HEK293 (cell line): ENCODE measurements at regions not wholly inside any gene's neighbourhood (a gene's known extent, or its start where the extent isn't known, plus 50 kb on each side); places are given as distances from the start of the nearest gene placed in this dataset.

ENCODE experiments used
- CTCF ChIA-PET: fragments of 350-600 bp; formaldehyde crosslinking; extraction: SDS; loops from one replicate; lab custom pipeline; 2021; ENCODE audit warnings: antibody characterized with exemption; lab: Yijun Ruan, JAX
- POLR2A ChIA-PET: fragments of 300-600 bp; formaldehyde crosslinking; extraction: SDS; loops from one replicate; lab custom pipeline; 2020; ENCODE audit warnings: antibody characterized with exemption, inconsistent platforms; lab: Yijun Ruan, JAX
- H3K27ac ChIP-seq: fragments of 200-500 bp; sonication (Bioruptor generic); 2 replicates; pipeline ENCODE4 v1.5.1; 2014; ENCODE audit warnings: low read depth, low read length, control low read depth, inconsistent platforms; ENCODE audit errors: extremely low read depth
- H3K36me3 ChIP-seq, 2 experiments: fragments of 200-500 bp in 1 of 2; sonication (Bioruptor generic) in 1 of 2; 1 replicate in 1 of 2; 2 replicates in 1 of 2; pipeline ENCODE4 v1.5.1; 2014 to 2017; ENCODE audit warnings: inconsistent platforms in 2 of 2, low read length in 2 of 2; ENCODE audit not compliant: control insufficient read depth in 2 of 2, insufficient read depth in 1 of 2
- H3K4me1 ChIP-seq: fragments of 200-500 bp; sonication (Bioruptor generic); 2 replicates; pipeline ENCODE4 v1.5.1; 2014; ENCODE audit warnings: mild to moderate bottlenecking, low read length, inconsistent platforms; ENCODE audit not compliant: control insufficient read depth, insufficient read depth
- H3K4me3 ChIP-seq: 2 replicates; pipeline ENCODE4 v1.5.1; 2011; ENCODE audit warnings: low read depth, mild to moderate bottlenecking, control low read depth, low read length, moderate library complexity
- H3K9me3 ChIP-seq: fragments of 200-500 bp; sonication (Bioruptor generic); 2 replicates; pipeline ENCODE4 v1.5.1; 2014; ENCODE audit warnings: low read depth, low read length, inconsistent platforms; ENCODE audit not compliant: control insufficient read depth, insufficient read depth
- CTCF ChIP-seq: fragments of 450-650 bp; formaldehyde crosslinking; IDR thresholded peaks from 2 replicates; pipeline ENCODE4 v1.5.1; 2016; ENCODE audit warnings: missing biosample characterization, missing genetic modification characterization
- KLF7 ChIP-seq: fragments of 450-650 bp; formaldehyde crosslinking; IDR thresholded peaks from 2 replicates; pipeline ENCODE4 v1.5.1; 2016; ENCODE audit warnings: missing biosample characterization, missing genetic modification characterization, borderline replicate concordance
- KLF9 ChIP-seq: fragments of 450-650 bp; formaldehyde crosslinking; IDR thresholded peaks from 2 replicates; pipeline ENCODE4 v1.5.1; 2016; ENCODE audit warnings: missing biosample characterization, missing genetic modification characterization, low read depth
- PRDM10 ChIP-seq: fragments of 450-650 bp; formaldehyde crosslinking; IDR thresholded peaks from 2 replicates; pipeline ENCODE4 v1.5.1; 2016; ENCODE audit warnings: missing biosample characterization, missing genetic modification characterization
- REPIN1 ChIP-seq: fragments of 450-650 bp; formaldehyde crosslinking; IDR thresholded peaks from 2 replicates; pipeline ENCODE4 v1.5.1; 2017; ENCODE audit warnings: missing biosample characterization, missing genetic modification characterization, low read depth
- ZBTB7A ChIP-seq: fragments of 450-650 bp; formaldehyde crosslinking; IDR thresholded peaks from 2 replicates; pipeline ENCODE4 v1.5.1; 2016; ENCODE audit warnings: low read depth, missing biosample characterization, missing genetic modification characterization
- ZBTB8A ChIP-seq: fragments of 450-650 bp; formaldehyde crosslinking; IDR thresholded peaks from 2 replicates; pipeline ENCODE4 v1.5.1; 2016; ENCODE audit warnings: missing biosample characterization, missing genetic modification characterization
- ZFP3 ChIP-seq: fragments of 450-650 bp; formaldehyde crosslinking; IDR thresholded peaks from 2 replicates; pipeline ENCODE4 v1.5.1; 2016; ENCODE audit warnings: low read depth, missing biosample characterization, missing genetic modification characterization
- ZNF211 ChIP-seq: fragments of 450-650 bp; formaldehyde crosslinking; IDR thresholded peaks from 2 replicates; pipeline ENCODE4 v1.5.1; 2016; ENCODE audit warnings: low read depth, missing biosample characterization, missing genetic modification characterization
- ZNF223 ChIP-seq: fragments of 450-650 bp; formaldehyde crosslinking; IDR thresholded peaks from 2 replicates; pipeline ENCODE4 v1.5.1; 2016; ENCODE audit warnings: missing biosample characterization, missing genetic modification characterization
- ZNF311 ChIP-seq: fragments of 450-650 bp; formaldehyde crosslinking; IDR thresholded peaks from 2 replicates; pipeline ENCODE4 v1.5.1; 2017; ENCODE audit warnings: missing biosample characterization, missing genetic modification characterization, borderline replicate concordance
- ZNF530 ChIP-seq: fragments of 450-650 bp; formaldehyde crosslinking; IDR thresholded peaks from 2 replicates; pipeline ENCODE4 v1.5.1; 2016; ENCODE audit warnings: low read depth, missing biosample characterization, missing genetic modification characterization
- ZNF544 ChIP-seq: fragments of 450-650 bp; formaldehyde crosslinking; IDR thresholded peaks from 2 replicates; pipeline ENCODE4 v1.5.0; 2017; ENCODE audit warnings: missing biosample characterization, missing genetic modification characterization
- ZNF571 ChIP-seq: fragments of 450-650 bp; formaldehyde crosslinking; IDR thresholded peaks from 2 replicates; pipeline ENCODE4 v1.5.0; 2017; ENCODE audit warnings: missing biosample characterization, missing genetic modification characterization
- ZNF610 ChIP-seq: fragments of 450-650 bp; formaldehyde crosslinking; IDR thresholded peaks from 2 replicates; pipeline ENCODE4 v1.5.1; 2016; ENCODE audit warnings: missing biosample characterization, missing genetic modification characterization, borderline replicate concordance
- ZNF629 ChIP-seq: fragments of 450-650 bp; formaldehyde crosslinking; IDR thresholded peaks from 2 replicates; pipeline ENCODE4 v1.5.1; 2017; ENCODE audit warnings: missing biosample characterization, missing genetic modification characterization
- ZNF776 ChIP-seq: fragments of 450-650 bp; formaldehyde crosslinking; IDR thresholded peaks from 2 replicates; pipeline ENCODE4 v1.5.0; 2017; ENCODE audit warnings: missing biosample characterization, missing genetic modification characterization, borderline replicate concordance
- ZNF785 ChIP-seq: fragments of 450-650 bp; formaldehyde crosslinking; IDR thresholded peaks from 2 replicates; pipeline ENCODE4 v1.5.1; 2016; ENCODE audit warnings: missing biosample characterization, missing genetic modification characterization
- ZSCAN23 ChIP-seq: fragments of 450-650 bp; formaldehyde crosslinking; IDR thresholded peaks from 2 replicates; pipeline ENCODE4 v1.5.1; 2016; ENCODE audit warnings: missing biosample characterization, missing genetic modification characterization
- TF ChIP-seq, protein P1 (sequence below): fragments of 450-650 bp; formaldehyde crosslinking; IDR thresholded peaks from 2 replicates; pipeline ENCODE4 v1.5.1; 2017; ENCODE audit warnings: missing biosample characterization, missing genetic modification characterization
- TF ChIP-seq, protein P2 (sequence below): fragments of 450-650 bp; formaldehyde crosslinking; IDR thresholded peaks from 2 replicates; pipeline ENCODE4 v1.5.1; 2016; ENCODE audit warnings: missing biosample characterization, missing genetic modification characterization

DNA sequence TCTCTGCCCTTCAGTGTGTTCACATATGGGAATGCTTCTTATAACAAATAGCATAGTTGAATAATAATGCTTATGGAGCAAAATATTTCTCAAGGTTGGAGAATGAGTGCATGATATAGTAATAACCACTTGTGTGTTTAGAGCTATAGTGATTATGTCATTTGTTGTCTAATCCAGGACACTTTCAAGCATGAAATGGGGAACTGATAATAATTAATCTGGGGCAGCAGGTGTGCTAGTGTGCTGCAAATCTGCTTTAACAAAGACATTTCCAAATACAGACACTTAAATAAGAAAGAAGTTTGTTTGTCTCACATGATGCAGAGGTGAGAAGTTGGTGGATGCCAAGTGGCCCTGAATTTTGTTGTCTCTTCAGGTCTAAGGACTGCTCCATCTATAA lies 579.3 kb upstream of the GRM7 start (continued):
- no peak for TF ChIP-seq ZNF629 (tag by site-specific recombination)

- TF ChIP-seq ZNF223 (tag by site-specific recombination) (no peak), ZBTB8A (tag by site-specific recombination) (no peak), KLF7 (tag by site-specific recombination) (no peak), ZNF571 (tag by site-specific recombination) (no peak), ZSCAN23 (no peak), ZNF311 (tag by site-specific recombination) (no peak), ZNF530 (tag by site-specific recombination) (no peak), ZNF544 (tag by site-specific recombination) (no peak), ZNF776 (tag by site-specific recombination) (no peak), ZNF785 (no peak), PRDM10 (tag by site-specific recombination) (no peak), ZBTB7A (tag by site-specific recombination) (no peak), KLF9 (no peak), ZNF610 (tag by site-specific recombination) (no peak), CTCF (tag by site-specific recombination) (no peak), ZFP3 (no peak), REPIN1 (tag by site-specific recombination) (no peak), ZNF211 (tag by site-specific recombination) (no peak)
- TF ChIP-seq, protein P1, sequence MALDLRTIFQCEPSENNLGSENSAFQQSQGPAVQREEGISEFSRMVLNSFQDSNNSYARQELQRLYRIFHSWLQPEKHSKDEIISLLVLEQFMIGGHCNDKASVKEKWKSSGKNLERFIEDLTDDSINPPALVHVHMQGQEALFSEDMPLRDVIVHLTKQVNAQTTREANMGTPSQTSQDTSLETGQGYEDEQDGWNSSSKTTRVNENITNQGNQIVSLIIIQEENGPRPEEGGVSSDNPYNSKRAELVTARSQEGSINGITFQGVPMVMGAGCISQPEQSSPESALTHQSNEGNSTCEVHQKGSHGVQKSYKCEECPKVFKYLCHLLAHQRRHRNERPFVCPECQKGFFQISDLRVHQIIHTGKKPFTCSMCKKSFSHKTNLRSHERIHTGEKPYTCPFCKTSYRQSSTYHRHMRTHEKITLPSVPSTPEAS, result no peak
- TF ChIP-seq, protein P2, sequence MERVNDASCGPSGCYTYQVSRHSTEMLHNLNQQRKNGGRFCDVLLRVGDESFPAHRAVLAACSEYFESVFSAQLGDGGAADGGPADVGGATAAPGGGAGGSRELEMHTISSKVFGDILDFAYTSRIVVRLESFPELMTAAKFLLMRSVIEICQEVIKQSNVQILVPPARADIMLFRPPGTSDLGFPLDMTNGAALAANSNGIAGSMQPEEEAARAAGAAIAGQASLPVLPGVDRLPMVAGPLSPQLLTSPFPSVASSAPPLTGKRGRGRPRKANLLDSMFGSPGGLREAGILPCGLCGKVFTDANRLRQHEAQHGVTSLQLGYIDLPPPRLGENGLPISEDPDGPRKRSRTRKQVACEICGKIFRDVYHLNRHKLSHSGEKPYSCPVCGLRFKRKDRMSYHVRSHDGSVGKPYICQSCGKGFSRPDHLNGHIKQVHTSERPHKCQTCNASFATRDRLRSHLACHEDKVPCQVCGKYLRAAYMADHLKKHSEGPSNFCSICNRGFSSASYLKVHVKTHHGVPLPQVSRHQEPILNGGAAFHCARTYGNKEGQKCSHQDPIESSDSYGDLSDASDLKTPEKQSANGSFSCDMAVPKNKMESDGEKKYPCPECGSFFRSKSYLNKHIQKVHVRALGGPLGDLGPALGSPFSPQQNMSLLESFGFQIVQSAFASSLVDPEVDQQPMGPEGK (tag by site-specific recombination), result no peak
- POLR2A ChIA-PET, result no interaction called here
These were observed 578.0 kb upstream of the GRM7 start for GRCh38 chr3:6282918-6283317.

More at GRCh38 chr3:6282918-6283317, 578.0 kb upstream of the GRM7 start:
- H3K27ac ChIP-seq, result no peak overlapping the region
- H3K36me3 ChIP-seq, result no peaks in the 10 kb centered on the region
- CTCF ChIA-PET, result no interaction called here
- no peaks in the 10 kb centered on the region for H3K9me3 ChIP-seq
- H3K4me3 ChIP-seq, result no peak overlapping the region
- no peaks in the 10 kb centered on the region for H3K4me1 ChIP-seq
